Neural progenitor cell (in vitro differentiated cells): ENCODE measurements at regions not wholly inside any gene's neighbourhood (a gene's known extent, or its start where the extent isn't known, plus 50 kb on each side); places are given as distances from the start of the nearest gene placed in this dataset.
A peak's percentile ranks its signal among the peaks of the same experiment; 100 is the strongest.
"Not testable (repeated sequence)": the region's sequence is repeated elsewhere in the genome, so short reads cannot be mapped to it uniquely, and the experiment has no call there.

Experiments used
- DNase-seq: peaks from one replicate; pipeline ENCODE4 v3.0.0-alpha.2; 2016; ENCODE audit warnings: low spot score
- H2AFZ ChIP-seq: fragments of 200-600 bp; sonication (generic); replicated peaks from 2 replicates; pipeline ENCODE4 v1.6.1; 2016; ENCODE audit warnings: antibody characterized with exemption
- H3F3A ChIP-seq: fragments of 200-600 bp; sonication (generic); 2 replicates; pipeline ENCODE4 v1.6.1; 2016; ENCODE audit warnings: antibody characterized with exemption, low read depth
- H3K27ac ChIP-seq: fragments of 200-600 bp; sonication (generic); 2 replicates; pipeline ENCODE4 v1.5.1; 2016; ENCODE audit warnings: mild to moderate bottlenecking
- H3K27me3 ChIP-seq: fragments of 200-600 bp; sonication (generic); 2 replicates; pipeline ENCODE4 v1.6.1; 2016; ENCODE audit warnings: mild to moderate bottlenecking, moderate library complexity
- H3K36me3 ChIP-seq: fragments of 200-600 bp; sonication (generic); 2 replicates; pipeline ENCODE4 v1.5.1; 2016
- H3K4me1 ChIP-seq: fragments of 200-600 bp; sonication (generic); 2 replicates; pipeline ENCODE4 v1.6.1; 2016; ENCODE audit warnings: mixed run types
- H3K4me2 ChIP-seq: fragments of 200-600 bp; sonication (generic); 2 replicates; pipeline ENCODE4 v1.6.1; 2016
- H3K4me3 ChIP-seq: fragments of 200-600 bp; sonication (generic); 2 replicates; pipeline ENCODE4 v1.5.1; 2016
- H3K79me2 ChIP-seq: fragments of 200-600 bp; sonication (generic); 2 replicates; pipeline ENCODE4 v1.6.1; 2016; ENCODE audit warnings: low read depth
- H3K9ac ChIP-seq: fragments of 200-600 bp; sonication (generic); 2 replicates; pipeline ENCODE4 v1.6.1; 2016
- H3K9me3 ChIP-seq: fragments of 200-600 bp; sonication (generic); 2 replicates; pipeline ENCODE4 v1.5.1; 2016; ENCODE audit warnings: low read depth
- H4K20me1 ChIP-seq: fragments of 200-600 bp; sonication (generic); 2 replicates; pipeline ENCODE4 v1.6.1; 2016; ENCODE audit warnings: low read depth
- H3K27ac Mint-ChIP-seq: 3 replicates; pipeline ENCODE4 v1.8.0; 2021; ENCODE audit warnings: mixed read lengths
- H3K27me3 Mint-ChIP-seq: 2 replicates; pipeline ENCODE4 v1.8.0; 2022; ENCODE audit warnings: low read depth, mild to moderate bottlenecking, inconsistent platforms, moderate library complexity, mixed read lengths; ENCODE audit not compliant: insufficient read depth
- H3K36me3 Mint-ChIP-seq: 3 replicates; pipeline ENCODE4 v1.8.0; 2021; ENCODE audit warnings: mixed read lengths
- H3K4me1 Mint-ChIP-seq: 3 replicates; pipeline ENCODE4 v1.8.0; 2021; ENCODE audit warnings: mixed read lengths
- H3K4me3 Mint-ChIP-seq: 3 replicates; pipeline ENCODE4 v1.8.0; 2021; ENCODE audit warnings: mild to moderate bottlenecking, moderate library complexity, mixed read lengths
- H3K9me3 Mint-ChIP-seq: 3 replicates; pipeline ENCODE4 v1.8.0; 2020; ENCODE audit warnings: mixed read lengths
- EZH2 ChIP-seq: fragments of 200-600 bp; sonication (generic); IDR thresholded peaks from 2 replicates; pipeline ENCODE4 v1.6.1; 2017; ENCODE audit warnings: antibody characterized with exemption, mild to moderate bottlenecking, moderate library complexity
- EZH2phosphoT487 ChIP-seq: fragments of 200-600 bp; sonication (generic); IDR thresholded peaks from 2 replicates; pipeline ENCODE4 v1.6.1; 2017; ENCODE audit warnings: antibody characterized with exemption
- TF ChIP-seq, protein P1 (sequence below): fragments of 200-600 bp; sonication (generic); IDR thresholded peaks from 2 replicates; pipeline ENCODE4 v1.5.1; 2017; ENCODE audit warnings: antibody characterized with exemption, mild to moderate bottlenecking

DNA sequence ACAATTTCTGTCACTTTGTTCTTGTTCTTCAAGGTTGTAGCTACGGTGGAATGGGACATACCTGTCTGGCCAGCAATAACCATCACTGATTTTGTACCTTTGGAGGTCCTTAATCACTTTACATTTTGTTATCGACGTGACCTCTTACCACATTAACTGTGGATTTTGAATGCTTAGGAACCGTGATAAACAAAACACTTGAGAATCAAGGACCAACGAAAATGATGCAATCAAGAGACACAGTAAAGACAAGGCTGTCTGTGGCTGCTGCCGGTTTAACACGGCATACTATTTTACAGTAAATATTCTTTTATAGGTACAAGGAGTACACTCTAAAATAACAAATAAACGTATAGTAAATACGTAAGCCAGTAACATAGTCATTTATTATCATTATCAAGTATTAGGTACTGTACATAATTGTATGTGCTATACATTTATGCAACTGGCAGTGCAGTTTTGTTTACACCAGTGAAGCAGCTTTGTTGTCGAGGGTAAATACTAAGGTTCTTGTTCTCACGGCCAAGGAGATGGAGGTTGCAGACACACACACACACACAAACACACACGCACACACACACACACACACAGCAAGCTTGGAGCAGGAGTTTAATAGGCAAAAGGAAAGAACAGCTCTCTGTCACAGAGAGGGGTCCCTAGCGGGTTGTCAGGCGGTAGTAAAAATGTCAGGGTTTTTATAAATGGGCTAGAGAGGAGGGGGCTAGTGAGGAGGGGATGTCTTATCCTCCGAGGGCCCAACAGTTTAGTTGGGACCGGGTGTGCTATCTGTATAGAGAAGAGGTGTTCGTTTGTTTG is 194.7 kb upstream of the CXorf51B start:
- Histone ChIP-seq H2AFZ (no peak overlapping the region), H3K36me3 (no peaks in the 10 kb centered on the region), H3K4me2 (no peak overlapping the region), H3K9ac (no peak overlapping the region), H3K79me2 (no peaks in the 10 kb centered on the region), H3K4me1 (no peaks in the 10 kb centered on the region), H3K4me3 (no peak overlapping the region), H3K27me3 (no peaks in the 10 kb centered on the region), H3K27ac (no peak overlapping the region), H3F3A (no peaks in the 10 kb centered on the region), H3K9me3 (peaks cover 5% of the 10 kb centered on the region), H4K20me1 (no peaks in the 10 kb centered on the region)
- H3K36me3 Mint-ChIP-seq, result no peaks in the 10 kb centered on the region
- H3K4me3 Mint-ChIP-seq, result no peak overlapping the region
- no peaks in the 10 kb centered on the region for H3K27me3 Mint-ChIP-seq
- no peak overlapping the region for H3K27ac Mint-ChIP-seq
- peaks cover 5% of the 10 kb centered on the region for H3K9me3 Mint-ChIP-seq
- peaks cover 6% of the 10 kb centered on the region for H3K4me1 Mint-ChIP-seq
- TF ChIP-seq, protein P1, sequence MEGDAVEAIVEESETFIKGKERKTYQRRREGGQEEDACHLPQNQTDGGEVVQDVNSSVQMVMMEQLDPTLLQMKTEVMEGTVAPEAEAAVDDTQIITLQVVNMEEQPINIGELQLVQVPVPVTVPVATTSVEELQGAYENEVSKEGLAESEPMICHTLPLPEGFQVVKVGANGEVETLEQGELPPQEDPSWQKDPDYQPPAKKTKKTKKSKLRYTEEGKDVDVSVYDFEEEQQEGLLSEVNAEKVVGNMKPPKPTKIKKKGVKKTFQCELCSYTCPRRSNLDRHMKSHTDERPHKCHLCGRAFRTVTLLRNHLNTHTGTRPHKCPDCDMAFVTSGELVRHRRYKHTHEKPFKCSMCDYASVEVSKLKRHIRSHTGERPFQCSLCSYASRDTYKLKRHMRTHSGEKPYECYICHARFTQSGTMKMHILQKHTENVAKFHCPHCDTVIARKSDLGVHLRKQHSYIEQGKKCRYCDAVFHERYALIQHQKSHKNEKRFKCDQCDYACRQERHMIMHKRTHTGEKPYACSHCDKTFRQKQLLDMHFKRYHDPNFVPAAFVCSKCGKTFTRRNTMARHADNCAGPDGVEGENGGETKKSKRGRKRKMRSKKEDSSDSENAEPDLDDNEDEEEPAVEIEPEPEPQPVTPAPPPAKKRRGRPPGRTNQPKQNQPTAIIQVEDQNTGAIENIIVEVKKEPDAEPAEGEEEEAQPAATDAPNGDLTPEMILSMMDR, result no peak
- TF ChIP-seq EZH2phosphoT487 (no peak), EZH2 (no peak)
- no peak for DNase-seq

DNA sequence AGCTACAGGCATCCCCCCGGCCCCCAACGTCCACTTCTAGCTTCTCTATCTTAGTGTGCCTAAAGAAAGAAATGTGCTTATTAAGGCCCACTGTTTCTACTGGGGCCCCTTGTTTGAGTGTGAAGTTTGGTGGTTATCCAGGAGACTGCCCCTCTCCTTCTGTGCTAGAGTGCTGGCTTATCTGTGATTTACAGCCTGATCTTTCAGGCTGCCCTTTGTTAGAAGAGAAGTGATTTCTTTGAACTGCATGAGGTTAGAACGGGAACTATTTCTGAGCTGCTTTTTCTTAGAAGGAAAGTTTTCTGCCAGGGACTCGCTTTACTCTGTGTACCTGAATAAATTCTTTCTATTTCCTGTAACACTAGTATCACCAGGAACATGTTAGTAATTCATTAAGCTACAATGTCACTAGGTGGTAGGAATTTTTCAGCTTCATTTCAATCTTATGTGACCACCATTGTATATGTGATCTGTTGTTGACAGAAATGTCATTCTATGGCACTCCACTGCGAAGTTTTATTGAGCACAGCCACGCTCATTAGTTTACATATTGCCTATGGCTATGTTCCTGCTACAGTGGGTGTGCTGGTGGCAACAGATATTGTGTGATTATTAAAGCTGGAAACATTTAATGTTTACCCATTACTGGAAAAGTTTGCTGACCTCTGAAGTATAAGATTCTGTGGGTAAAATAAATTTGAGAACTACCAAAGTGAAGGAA is 193.8 kb upstream of the CXorf51B start:
- TF ChIP-seq, protein P1, result no peak
- TF ChIP-seq EZH2phosphoT487 (no peak), EZH2 (no peak)
- no peak overlapping the region for H3K27ac ChIP-seq
- no peak overlapping the region for H3K4me3 Mint-ChIP-seq

DNA sequence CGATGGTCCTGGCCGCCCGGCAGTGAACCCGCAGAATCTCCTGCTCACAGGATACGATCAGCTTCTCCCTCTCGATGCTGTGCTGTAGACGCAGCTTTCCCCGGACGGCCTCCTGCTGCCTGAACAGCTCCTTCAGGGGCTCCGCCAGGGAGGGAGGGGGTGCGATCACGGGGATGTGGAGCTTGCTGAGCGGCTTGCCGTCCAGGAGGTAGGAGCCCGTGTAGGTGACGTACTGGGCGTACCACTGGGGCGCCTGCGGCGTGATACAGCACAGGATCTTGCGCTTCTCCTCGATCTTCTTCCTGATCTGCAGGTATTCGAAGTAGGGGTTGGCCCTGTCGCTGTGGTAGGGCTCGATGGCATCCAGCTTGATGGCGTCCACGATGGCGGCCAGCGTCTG is 189.6 kb upstream of the CXorf51B start:
- H3K9me3 Mint-ChIP-seq, H3K4me3 Mint-ChIP-seq, H3K9ac ChIP-seq, H3K9me3 ChIP-seq, H4K20me1 ChIP-seq, H3K4me2 ChIP-seq, H3F3A ChIP-seq, H3K27me3 Mint-ChIP-seq, H3K36me3 Mint-ChIP-seq, H3K36me3 ChIP-seq, H3K4me3 ChIP-seq, H3K4me1 ChIP-seq, H3K27ac ChIP-seq, H3K27me3 ChIP-seq, H3K27ac Mint-ChIP-seq, DNase-seq, H3K4me1 Mint-ChIP-seq, H3K79me2 ChIP-seq, H2AFZ ChIP-seq: not testable (repeated sequence)

More for the DNA sequence above, 193.8 kb upstream of the CXorf51B start:
- Mint-ChIP-seq H3K36me3 (no peaks in the 10 kb centered on the region), H3K27ac (peak overlapping the region; percentile 46), H3K4me1 (peaks cover 6% of the 10 kb centered on the region), H3K9me3 (peaks cover 5% of the 10 kb centered on the region), H3K27me3 (no peaks in the 10 kb centered on the region)
- DNase-seq, result no peak
- H3K4me1 ChIP-seq, result no peaks in the 10 kb centered on the region
- H3K4me3 ChIP-seq, result no peak overlapping the region
- no peaks in the 10 kb centered on the region for H3K27me3 ChIP-seq
- H3K36me3 ChIP-seq, result no peaks in the 10 kb centered on the region
- H3K79me2 ChIP-seq, result no peaks in the 10 kb centered on the region
- H3F3A ChIP-seq, result no peaks in the 10 kb centered on the region
- no peak overlapping the region for H3K4me2 ChIP-seq
- H3K9ac ChIP-seq, result no peak overlapping the region
- H2AFZ ChIP-seq, result no peak overlapping the region
- peaks cover 5% of the 10 kb centered on the region for H3K9me3 ChIP-seq
- no peaks in the 10 kb centered on the region for H4K20me1 ChIP-seq

DNA sequence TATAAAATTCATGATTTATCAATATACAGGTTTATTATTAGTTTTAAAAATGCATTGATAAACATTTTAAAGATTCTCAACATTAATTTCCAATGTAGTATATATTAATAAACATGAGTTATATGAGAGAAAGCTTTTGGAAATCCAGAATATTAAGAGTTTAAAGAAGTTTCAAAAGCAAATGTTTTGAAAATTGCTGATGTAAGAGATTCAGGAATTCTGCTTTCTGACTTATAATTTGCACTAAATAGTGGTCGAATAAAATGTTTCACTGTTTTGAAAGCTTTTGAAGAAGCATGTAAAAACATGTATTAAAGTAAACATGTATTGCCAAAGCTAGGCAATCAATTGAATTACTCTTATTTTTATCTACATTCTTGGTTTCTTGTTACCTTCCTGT is 151.2 kb upstream of the CXorf51B start:
- H3K9me3 ChIP-seq, result peaks cover 8% of the 10 kb centered on the region
- Mint-ChIP-seq H3K4me3 (no peak overlapping the region), H3K9me3 (peaks cover 19% of the 10 kb centered on the region), H3K36me3 (no peaks in the 10 kb centered on the region), H3K4me1 (no peaks in the 10 kb centered on the region), H3K27ac (no peak overlapping the region), H3K27me3 (peaks cover 2% of the 10 kb centered on the region)
- no peak overlapping the region for H3K9ac ChIP-seq
- no peak for DNase-seq
- no peak overlapping the region for H3K4me2 ChIP-seq
- no peaks in the 10 kb centered on the region for H3F3A ChIP-seq
- no peaks in the 10 kb centered on the region for H3K4me1 ChIP-seq
- H3K27me3 ChIP-seq, result no peaks in the 10 kb centered on the region
- no peaks in the 10 kb centered on the region for H4K20me1 ChIP-seq
- no peak overlapping the region for H3K4me3 ChIP-seq
- H3K79me2 ChIP-seq, result no peaks in the 10 kb centered on the region
- TF ChIP-seq, protein P1, result no peak
- TF ChIP-seq EZH2, result no peak
- TF ChIP-seq EZH2phosphoT487, result no peak
- H3K36me3 ChIP-seq, result peaks cover 4% of the 10 kb centered on the region
- H3K27ac ChIP-seq, result no peak overlapping the region
- no peak overlapping the region for H2AFZ ChIP-seq
